ENCODE measurements at regions not wholly inside any gene's neighbourhood (a gene's known extent, or its start where the extent isn't known, plus 50 kb on each side); places are given as distances from the start of the nearest gene placed in this dataset.

DNA sequence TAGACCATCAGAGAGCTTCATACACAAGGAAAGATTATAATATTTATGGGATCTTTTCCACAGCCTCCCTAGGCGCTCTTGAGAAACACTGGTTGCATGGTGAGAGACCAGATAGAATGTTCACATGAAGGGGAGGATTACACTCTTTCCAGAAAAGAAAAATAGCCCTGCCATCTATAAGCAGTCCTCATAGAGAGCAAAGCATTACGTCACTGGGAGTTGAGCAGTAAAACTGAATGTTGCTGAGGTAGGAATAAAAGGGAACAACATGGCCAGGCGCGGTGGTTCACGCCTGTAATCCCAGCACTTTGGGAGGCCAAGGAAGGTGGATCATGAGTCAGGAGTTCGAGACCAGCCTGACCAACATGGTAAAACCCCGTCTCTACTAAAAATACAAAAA lies 1934.3 kb downstream of the SUCLG1 start:
- H3K27ac ChIP-seq: no peak overlapping the region
- no peak overlapping the region for H3K4me2 ChIP-seq
- no peaks in the 10 kb centered on the region for H3K36me3 ChIP-seq (replicated peaks; ENCODE audit: insufficient read depth, low read depth)
- DNase-seq (ENCODE audit: low spot score): no peak
- no peaks in the 10 kb centered on the region for H3K9me3 ChIP-seq (ENCODE audit: low read depth)
- no peaks in the 10 kb centered on the region for H4K20me1 ChIP-seq (ENCODE audit: insufficient read depth, poor library complexity, severe bottlenecking)
- H3K4me1 ChIP-seq (ENCODE audit: insufficient read depth): no peaks in the 10 kb centered on the region
- no peaks in the 10 kb centered on the region for H3K9me2 ChIP-seq (replicated peaks; ENCODE audit: insufficient read depth)
- 90% methylated on average over 7 of the region's 7 CpGs for WGBS (ENCODE audit: low lambda C conversion rate, missing lambda C conversion rate)
- no peaks in the 10 kb centered on the region for H3K79me2 ChIP-seq
- no peak overlapping the region for H2AFZ ChIP-seq
- H3K27me3 ChIP-seq: no peaks in the 10 kb centered on the region
- H3K4me3 ChIP-seq: no peak overlapping the region
- TF ChIP-seq EZH2 (IDR thresholded peaks at IDR 0.05; ENCODE audit: borderline replicate concordance) (no peak), EZH2phosphoT487 (IDR thresholded peaks at IDR 0.05; ENCODE audit: low read depth, severe bottlenecking, unreplicated experiment) (no peak)
- TF ChIP-seq, protein P1, sequence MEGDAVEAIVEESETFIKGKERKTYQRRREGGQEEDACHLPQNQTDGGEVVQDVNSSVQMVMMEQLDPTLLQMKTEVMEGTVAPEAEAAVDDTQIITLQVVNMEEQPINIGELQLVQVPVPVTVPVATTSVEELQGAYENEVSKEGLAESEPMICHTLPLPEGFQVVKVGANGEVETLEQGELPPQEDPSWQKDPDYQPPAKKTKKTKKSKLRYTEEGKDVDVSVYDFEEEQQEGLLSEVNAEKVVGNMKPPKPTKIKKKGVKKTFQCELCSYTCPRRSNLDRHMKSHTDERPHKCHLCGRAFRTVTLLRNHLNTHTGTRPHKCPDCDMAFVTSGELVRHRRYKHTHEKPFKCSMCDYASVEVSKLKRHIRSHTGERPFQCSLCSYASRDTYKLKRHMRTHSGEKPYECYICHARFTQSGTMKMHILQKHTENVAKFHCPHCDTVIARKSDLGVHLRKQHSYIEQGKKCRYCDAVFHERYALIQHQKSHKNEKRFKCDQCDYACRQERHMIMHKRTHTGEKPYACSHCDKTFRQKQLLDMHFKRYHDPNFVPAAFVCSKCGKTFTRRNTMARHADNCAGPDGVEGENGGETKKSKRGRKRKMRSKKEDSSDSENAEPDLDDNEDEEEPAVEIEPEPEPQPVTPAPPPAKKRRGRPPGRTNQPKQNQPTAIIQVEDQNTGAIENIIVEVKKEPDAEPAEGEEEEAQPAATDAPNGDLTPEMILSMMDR (IDR thresholded peaks at IDR 0.05; ENCODE audit: poor library complexity): no peak

DNA sequence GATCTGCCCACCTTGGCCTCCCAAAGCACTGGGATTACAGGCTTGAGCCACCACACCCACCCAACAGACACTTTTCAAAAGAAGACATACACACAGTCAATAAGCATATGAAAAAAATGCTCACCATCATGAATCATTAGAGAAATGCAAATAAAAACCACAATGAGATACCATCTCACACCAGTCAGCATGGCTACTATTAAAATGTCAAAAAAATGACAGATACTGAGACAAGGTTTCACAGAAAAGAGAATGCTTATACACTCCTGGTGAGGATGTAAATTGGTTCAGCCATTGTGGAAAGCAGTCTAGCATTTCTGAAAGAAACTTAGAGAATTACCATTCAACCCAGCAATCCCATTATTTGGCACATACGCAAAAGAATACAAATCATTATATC lies 1947.2 kb downstream of the SUCLG1 start:
- DNase-seq (ENCODE audit: low spot score): no peak
- no peaks in the 10 kb centered on the region for H4K20me1 ChIP-seq (ENCODE audit: insufficient read depth, poor library complexity, severe bottlenecking)
- H3K27me3 ChIP-seq: no peaks in the 10 kb centered on the region
- 94% methylated on average over 1 of the region's 1 CpG for WGBS (ENCODE audit: low lambda C conversion rate, missing lambda C conversion rate)
- no peaks in the 10 kb centered on the region for H3K9me2 ChIP-seq (replicated peaks; ENCODE audit: insufficient read depth)
- no peak overlapping the region for H2AFZ ChIP-seq
- TF ChIP-seq, protein P1 (IDR thresholded peaks at IDR 0.05; ENCODE audit: poor library complexity): no peak
- TF ChIP-seq EZH2phosphoT487 (IDR thresholded peaks at IDR 0.05; ENCODE audit: low read depth, severe bottlenecking, unreplicated experiment) (no peak), EZH2 (IDR thresholded peaks at IDR 0.05; ENCODE audit: borderline replicate concordance) (no peak)
- H3K27ac ChIP-seq: no peak overlapping the region
- H3K4me2 ChIP-seq: no peak overlapping the region
- H3K4me3 ChIP-seq: no peak overlapping the region
- H3K9me3 ChIP-seq (ENCODE audit: low read depth): no peaks in the 10 kb centered on the region
- no peaks in the 10 kb centered on the region for H3K4me1 ChIP-seq (ENCODE audit: insufficient read depth)
- no peaks in the 10 kb centered on the region for H3K36me3 ChIP-seq (replicated peaks; ENCODE audit: insufficient read depth, low read depth)
- H3K79me2 ChIP-seq: no peaks in the 10 kb centered on the region

DNA sequence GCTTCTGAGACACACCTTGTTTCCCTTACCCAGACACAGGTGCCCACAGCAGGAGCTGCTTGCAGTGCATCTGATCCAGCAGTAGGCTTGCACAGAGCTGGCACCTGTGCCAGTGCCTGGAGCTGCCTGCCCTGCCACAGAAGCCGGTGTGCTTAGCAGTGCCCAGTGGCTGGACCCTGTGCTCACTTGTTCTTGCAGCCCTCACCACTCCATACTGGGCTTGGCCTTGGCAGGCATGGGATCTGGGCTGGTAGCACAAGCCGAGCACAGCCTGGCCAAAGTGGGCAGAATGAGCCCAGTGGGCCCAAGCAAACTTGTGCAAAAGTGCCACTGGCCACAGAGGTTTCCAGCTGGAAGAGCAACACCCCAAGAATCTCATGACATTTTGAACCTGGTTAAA lies 1950.4 kb downstream of the SUCLG1 start:
- DNase-seq (ENCODE audit: low spot score): no peak
- WGBS (ENCODE audit: low lambda C conversion rate, missing lambda C conversion rate): 93% methylated on average over 2 of the region's 2 CpGs

More for the DNA sequence above, 1950.4 kb downstream of the SUCLG1 start:
- H3K27ac ChIP-seq: no peak overlapping the region
- H3K9me2 ChIP-seq (replicated peaks; ENCODE audit: insufficient read depth): no peaks in the 10 kb centered on the region
- TF ChIP-seq EZH2 (IDR thresholded peaks at IDR 0.05; ENCODE audit: borderline replicate concordance): no peak
- TF ChIP-seq, protein P1 (IDR thresholded peaks at IDR 0.05; ENCODE audit: poor library complexity): no peak
- TF ChIP-seq EZH2phosphoT487 (IDR thresholded peaks at IDR 0.05; ENCODE audit: low read depth, severe bottlenecking, unreplicated experiment): no peak
- H3K4me2 ChIP-seq: no peak overlapping the region
- H3K27me3 ChIP-seq: no peaks in the 10 kb centered on the region
- no peaks in the 10 kb centered on the region for H3K36me3 ChIP-seq (replicated peaks; ENCODE audit: insufficient read depth, low read depth)
- no peak overlapping the region for H2AFZ ChIP-seq
- H3K9me3 ChIP-seq (ENCODE audit: low read depth): no peaks in the 10 kb centered on the region
- no peaks in the 10 kb centered on the region for H4K20me1 ChIP-seq (ENCODE audit: insufficient read depth, poor library complexity, severe bottlenecking)
- H3K79me2 ChIP-seq: no peaks in the 10 kb centered on the region
- no peaks in the 10 kb centered on the region for H3K4me1 ChIP-seq (ENCODE audit: insufficient read depth)
- H3K4me3 ChIP-seq: no peak overlapping the region
